Endothelial cell of umbilical vein (primary cell): ENCODE measurements at regions not wholly inside any gene's neighbourhood (a gene's known extent, or its start where the extent isn't known, plus 50 kb on each side); places are given as distances from the start of the nearest gene placed in this dataset.

Source experiments
- EZH2 ChIP-seq: IDR thresholded peaks from 2 replicates; pipeline ENCODE4 v1.6.1; 2012; ENCODE audit warnings: borderline replicate concordance, low read depth, mild to moderate bottlenecking, moderate library complexity, low read length, inconsistent platforms; ENCODE audit not compliant: severe bottlenecking
- POLR2A ChIP-seq: IDR thresholded peaks from 2 replicates; pipeline ENCODE4 v1.6.1; 2012; ENCODE audit warnings: low read depth, mild to moderate bottlenecking, control low read depth, low read length
- POLR2AphosphoS5 ChIP-seq: IDR thresholded peaks from 2 replicates; pipeline ENCODE4 v1.6.1; 2012; ENCODE audit warnings: low read depth, mild to moderate bottlenecking, control low read depth, low read length, moderate library complexity; ENCODE audit not compliant: insufficient read depth
- TF ChIP-seq, protein P1 (sequence below), 2 donors: IDR thresholded peaks; 1 replicate in 1 of 2; 2 replicates in 1 of 2; pipeline ENCODE4 v1.5.1; 2011; ENCODE audit warnings: low read length in 2 of 2, mild to moderate bottlenecking in 2 of 2, moderate library complexity in 2 of 2, control low read depth in 1 of 2, inconsistent platforms in 1 of 2, low read depth in 1 of 2; ENCODE audit not compliant: insufficient read depth in 1 of 2; ENCODE audit errors: extremely low read depth in 1 of 2

GRCh38 chrX:20739038-20739745, 472.5 kb upstream of the RPS6KA3 start:
- TF ChIP-seq POLR2AphosphoS5 (no peak), POLR2A (no peak), EZH2 (no peak)
- TF ChIP-seq, protein P1, sequence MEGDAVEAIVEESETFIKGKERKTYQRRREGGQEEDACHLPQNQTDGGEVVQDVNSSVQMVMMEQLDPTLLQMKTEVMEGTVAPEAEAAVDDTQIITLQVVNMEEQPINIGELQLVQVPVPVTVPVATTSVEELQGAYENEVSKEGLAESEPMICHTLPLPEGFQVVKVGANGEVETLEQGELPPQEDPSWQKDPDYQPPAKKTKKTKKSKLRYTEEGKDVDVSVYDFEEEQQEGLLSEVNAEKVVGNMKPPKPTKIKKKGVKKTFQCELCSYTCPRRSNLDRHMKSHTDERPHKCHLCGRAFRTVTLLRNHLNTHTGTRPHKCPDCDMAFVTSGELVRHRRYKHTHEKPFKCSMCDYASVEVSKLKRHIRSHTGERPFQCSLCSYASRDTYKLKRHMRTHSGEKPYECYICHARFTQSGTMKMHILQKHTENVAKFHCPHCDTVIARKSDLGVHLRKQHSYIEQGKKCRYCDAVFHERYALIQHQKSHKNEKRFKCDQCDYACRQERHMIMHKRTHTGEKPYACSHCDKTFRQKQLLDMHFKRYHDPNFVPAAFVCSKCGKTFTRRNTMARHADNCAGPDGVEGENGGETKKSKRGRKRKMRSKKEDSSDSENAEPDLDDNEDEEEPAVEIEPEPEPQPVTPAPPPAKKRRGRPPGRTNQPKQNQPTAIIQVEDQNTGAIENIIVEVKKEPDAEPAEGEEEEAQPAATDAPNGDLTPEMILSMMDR (IDR thresholded peaks at IDR 0.05; ENCODE audit: extremely low read depth in 1 of 2, insufficient read depth in 1 of 2, low read depth in 1 of 2, low read length in 2 of 2), result no peak
